CD8-positive, alpha-beta memory T cell (primary cell): ENCODE measurements at regions not wholly inside any gene's neighbourhood (a gene's known extent, or its start where the extent isn't known, plus 50 kb on each side); places are given as distances from the start of the nearest gene placed in this dataset.
"Not testable (repeated sequence)": the region's sequence is repeated elsewhere in the genome, so short reads cannot be mapped to it uniquely, and the experiment has no call there.

Experiments
- CTCF ChIA-PET: fragments of 350-600 bp; sonication (Branson Sonifier 250); formaldehyde crosslinking; loops from one replicate; lab custom pipeline; 2021; ENCODE audit warnings: antibody characterized with exemption; lab: Charles Lee
- POLR2A ChIA-PET: fragments of 350-600 bp; sonication (Branson Sonifier 250); formaldehyde crosslinking; loops from one replicate; lab custom pipeline; 2021; ENCODE audit warnings: antibody characterized with exemption; lab: Charles Lee
- DNase-seq, 5 donors: peaks; one replicate each; pipeline versions ENCODE4 v3.0.0 to v3.0.0-alpha.2; 2020 to 2022; ENCODE audit warnings: mixed read lengths in 1 of 5
- H3K27ac ChIP-seq: one replicate; pipeline ENCODE4 v1.7.0; 2013; ENCODE audit warnings: low read depth, mild to moderate bottlenecking, low read length, moderate library complexity
- H3K27me3 ChIP-seq: 2 replicates; pipeline ENCODE4 v1.7.0; 2013; ENCODE audit warnings: low read length, mild to moderate bottlenecking; ENCODE audit not compliant: insufficient read depth, poor library complexity, severe bottlenecking
- H3K36me3 ChIP-seq: 2 replicates; pipeline ENCODE4 v1.7.0; 2013; ENCODE audit warnings: mild to moderate bottlenecking, low read length, moderate library complexity; ENCODE audit not compliant: insufficient read depth
- H3K4me1 ChIP-seq: 2 replicates; pipeline ENCODE4 v1.7.0; 2013; ENCODE audit warnings: mild to moderate bottlenecking, low read length, moderate library complexity; ENCODE audit not compliant: insufficient read depth
- H3K4me3 ChIP-seq: 2 replicates; pipeline ENCODE4 v1.7.0; 2013; ENCODE audit warnings: mild to moderate bottlenecking, low read length
- H3K9me3 ChIP-seq: 2 replicates; pipeline ENCODE4 v1.7.0; 2013; ENCODE audit warnings: mild to moderate bottlenecking, low read length
- H3K27ac Mint-ChIP-seq, 8 donors: one replicate each; pipeline ENCODE4 v1.8.0; 2020 to 2021; ENCODE audit warnings: mixed read lengths in 8 of 8, mild to moderate bottlenecking in 6 of 8, inconsistent platforms in 3 of 8, moderate library complexity in 3 of 8
- H3K27me3 Mint-ChIP-seq, 2 donors: one replicate each; pipeline ENCODE4 v1.8.0; 2020 to 2021; ENCODE audit warnings: mixed read lengths in 2 of 2, mild to moderate bottlenecking in 1 of 2, moderate library complexity in 1 of 2
- H3K36me3 Mint-ChIP-seq, 3 donors: one replicate each; pipeline ENCODE4 v1.8.0; 2020 to 2021; ENCODE audit warnings: mixed read lengths in 3 of 3, inconsistent platforms in 1 of 3, mild to moderate bottlenecking in 1 of 3
- H3K4me1 Mint-ChIP-seq, 3 donors: one replicate each; pipeline ENCODE4 v1.8.0; 2020 to 2021; ENCODE audit warnings: mixed read lengths in 3 of 3, inconsistent platforms in 1 of 3, mild to moderate bottlenecking in 1 of 3
- H3K4me3 Mint-ChIP-seq, 7 donors: one replicate each; pipeline ENCODE4 v1.8.0; 2020 to 2021; ENCODE audit warnings: mixed read lengths in 7 of 7, mild to moderate bottlenecking in 6 of 7, moderate library complexity in 4 of 7, inconsistent platforms in 2 of 7
- H3K9me3 Mint-ChIP-seq, 5 donors: one replicate each; pipeline ENCODE4 v1.8.0; 2020 to 2022; ENCODE audit warnings: mixed read lengths in 5 of 5, mild to moderate bottlenecking in 3 of 5, moderate library complexity in 2 of 5, inconsistent platforms in 1 of 5

DNA sequence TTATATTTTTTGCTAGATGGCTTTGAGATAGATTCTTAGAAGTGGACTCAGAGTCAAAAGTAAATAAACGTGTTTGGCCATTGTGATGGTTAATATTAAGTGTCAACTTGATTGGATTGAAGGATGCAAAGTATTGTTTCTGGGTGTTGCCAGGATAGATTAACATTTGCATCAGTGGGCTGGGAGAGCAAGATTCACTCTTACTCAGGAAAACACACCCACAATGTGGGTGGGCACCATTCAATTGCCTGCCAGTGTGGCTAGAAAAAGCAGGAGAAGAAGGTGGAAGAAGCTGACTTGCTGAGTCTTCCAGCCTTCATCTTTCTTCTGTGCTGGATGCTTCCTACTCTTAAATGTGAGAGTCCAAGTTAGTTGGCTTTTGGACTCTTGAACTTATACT, 368.4 kb upstream of the TSPY2 start:
- H3K9me3 Mint-ChIP-seq, H3K27ac ChIP-seq, H3K4me1 Mint-ChIP-seq, H3K27me3 Mint-ChIP-seq, CTCF ChIA-PET, H3K4me3 ChIP-seq, H3K36me3 Mint-ChIP-seq, H3K36me3 ChIP-seq, H3K9me3 ChIP-seq, H3K27ac Mint-ChIP-seq, POLR2A ChIA-PET, H3K27me3 ChIP-seq, H3K4me1 ChIP-seq, H3K4me3 Mint-ChIP-seq, DNase-seq: not testable (repeated sequence)

DNA sequence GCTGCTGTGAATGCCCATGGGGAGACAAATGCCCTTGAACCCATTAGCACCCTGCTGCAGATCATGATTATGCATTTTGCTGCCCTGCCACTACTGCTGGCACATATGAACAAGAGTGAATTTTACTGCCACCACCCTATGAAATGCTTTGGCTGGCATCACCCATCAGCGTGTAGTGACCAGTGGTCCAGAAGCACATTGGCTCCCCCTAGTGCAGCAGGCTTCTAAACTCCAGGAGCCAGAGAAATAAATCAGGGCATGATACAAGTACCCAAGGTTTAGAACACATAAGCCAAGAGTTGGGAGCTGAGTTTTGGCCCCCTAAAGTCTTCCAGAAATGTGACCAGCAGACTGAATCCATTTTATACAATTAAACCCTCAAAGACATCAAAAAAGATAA, 355.4 kb upstream of the TSPY2 start:
- H3K4me1 ChIP-seq, H3K27ac Mint-ChIP-seq, H3K4me1 Mint-ChIP-seq, POLR2A ChIA-PET, H3K4me3 ChIP-seq, H3K36me3 Mint-ChIP-seq, H3K27me3 ChIP-seq, H3K9me3 ChIP-seq, CTCF ChIA-PET, DNase-seq, H3K4me3 Mint-ChIP-seq, H3K36me3 ChIP-seq, H3K27ac ChIP-seq, H3K9me3 Mint-ChIP-seq, H3K27me3 Mint-ChIP-seq: not testable (repeated sequence)

DNA sequence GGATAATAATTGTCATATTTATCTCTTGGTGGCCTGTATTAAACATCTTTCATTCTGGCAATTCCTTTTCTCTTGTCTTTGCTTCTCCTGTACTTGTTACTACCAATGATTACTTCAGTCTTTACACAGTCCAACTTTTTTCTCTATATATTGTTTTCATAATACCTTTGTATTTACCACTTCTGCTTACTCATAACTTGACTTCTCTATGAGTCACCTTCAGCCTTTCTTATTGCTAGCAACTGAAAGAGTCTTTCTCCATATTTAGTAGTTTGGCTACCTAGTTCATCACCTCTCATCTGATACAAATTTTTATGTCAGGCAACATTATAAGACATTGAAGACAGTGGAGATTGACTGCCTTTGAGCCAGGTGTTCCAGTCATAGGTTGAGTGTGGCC, 349.3 kb upstream of the TSPY2 start:
- H3K9me3 ChIP-seq, H3K36me3 Mint-ChIP-seq, H3K27ac Mint-ChIP-seq, H3K9me3 Mint-ChIP-seq, H3K4me1 ChIP-seq, H3K36me3 ChIP-seq, H3K4me3 Mint-ChIP-seq, H3K27me3 Mint-ChIP-seq, H3K27me3 ChIP-seq, POLR2A ChIA-PET, H3K27ac ChIP-seq, DNase-seq, H3K4me1 Mint-ChIP-seq, H3K4me3 ChIP-seq, CTCF ChIA-PET: not testable (repeated sequence)

DNA sequence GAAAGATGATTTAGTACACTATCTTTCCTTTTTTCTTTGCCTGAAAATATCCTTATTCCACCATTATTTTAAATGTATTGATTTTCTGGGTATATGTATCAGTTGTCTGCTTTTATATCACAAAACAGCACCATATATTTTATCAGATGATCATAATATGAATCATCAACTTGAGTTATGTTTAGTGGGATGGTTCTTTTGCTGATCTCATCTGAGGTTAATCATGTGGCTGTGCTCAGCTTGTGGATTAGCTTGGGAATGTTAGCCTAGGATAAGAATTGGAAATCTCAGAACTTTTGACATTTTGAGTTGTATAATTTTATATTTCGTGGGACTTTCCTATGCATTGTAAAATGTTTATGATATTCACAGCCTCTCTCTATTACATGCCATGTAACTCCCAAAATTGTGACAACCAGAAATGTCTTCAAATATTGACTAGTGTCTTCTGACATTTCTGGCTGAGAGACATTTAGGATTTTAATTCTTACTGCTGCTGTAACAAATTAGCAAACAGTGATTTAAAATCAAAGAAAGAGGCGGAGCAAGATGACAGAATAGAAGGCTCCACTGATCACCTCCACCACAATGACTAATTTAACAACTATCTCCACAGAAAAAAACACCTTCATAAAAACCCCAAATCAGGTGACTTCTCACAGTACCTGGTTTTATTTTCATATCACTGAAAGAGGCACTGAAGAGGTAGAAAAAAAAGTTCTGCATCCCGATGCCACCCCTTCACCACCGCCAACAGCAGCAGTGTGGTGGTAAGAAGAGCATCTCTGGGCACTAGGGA, 337.1 kb upstream of the TSPY2 start:
- H3K27ac ChIP-seq, H3K9me3 Mint-ChIP-seq, H3K36me3 ChIP-seq, H3K36me3 Mint-ChIP-seq, DNase-seq, H3K27me3 Mint-ChIP-seq, H3K4me3 ChIP-seq, H3K9me3 ChIP-seq, POLR2A ChIA-PET, CTCF ChIA-PET, H3K4me1 ChIP-seq, H3K4me1 Mint-ChIP-seq, H3K27ac Mint-ChIP-seq, H3K27me3 ChIP-seq, H3K4me3 Mint-ChIP-seq: not testable (repeated sequence)

DNA sequence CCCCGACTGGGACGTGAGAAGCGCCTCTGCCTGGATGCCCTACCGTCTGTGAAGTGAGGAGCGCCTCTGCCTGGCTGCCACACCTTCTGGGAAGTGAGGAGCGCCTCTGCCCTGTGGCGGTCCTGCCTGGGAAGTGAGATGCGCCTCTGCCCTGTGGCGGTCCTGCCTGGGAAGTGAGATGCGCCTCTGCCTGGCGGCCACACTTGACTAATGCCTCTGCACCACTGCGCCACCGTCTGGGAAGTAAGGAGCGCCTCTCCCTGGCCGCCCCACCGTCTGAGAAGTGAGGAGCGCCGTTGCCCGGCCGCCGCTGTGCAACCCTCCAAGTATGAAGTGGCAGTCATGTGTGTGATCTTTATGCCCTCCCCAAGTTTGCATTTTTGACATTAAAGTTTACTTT, 307.6 kb upstream of the TSPY2 start:
- H3K4me1 ChIP-seq, H3K4me3 Mint-ChIP-seq, H3K27me3 Mint-ChIP-seq, H3K4me3 ChIP-seq, H3K9me3 Mint-ChIP-seq, POLR2A ChIA-PET, H3K27ac ChIP-seq, H3K36me3 Mint-ChIP-seq, H3K9me3 ChIP-seq, H3K4me1 Mint-ChIP-seq, CTCF ChIA-PET, H3K27ac Mint-ChIP-seq, H3K27me3 ChIP-seq, H3K36me3 ChIP-seq: not testable (repeated sequence)
- peak in 1 of 5 donors; percentile 24 for DNase-seq

DNA sequence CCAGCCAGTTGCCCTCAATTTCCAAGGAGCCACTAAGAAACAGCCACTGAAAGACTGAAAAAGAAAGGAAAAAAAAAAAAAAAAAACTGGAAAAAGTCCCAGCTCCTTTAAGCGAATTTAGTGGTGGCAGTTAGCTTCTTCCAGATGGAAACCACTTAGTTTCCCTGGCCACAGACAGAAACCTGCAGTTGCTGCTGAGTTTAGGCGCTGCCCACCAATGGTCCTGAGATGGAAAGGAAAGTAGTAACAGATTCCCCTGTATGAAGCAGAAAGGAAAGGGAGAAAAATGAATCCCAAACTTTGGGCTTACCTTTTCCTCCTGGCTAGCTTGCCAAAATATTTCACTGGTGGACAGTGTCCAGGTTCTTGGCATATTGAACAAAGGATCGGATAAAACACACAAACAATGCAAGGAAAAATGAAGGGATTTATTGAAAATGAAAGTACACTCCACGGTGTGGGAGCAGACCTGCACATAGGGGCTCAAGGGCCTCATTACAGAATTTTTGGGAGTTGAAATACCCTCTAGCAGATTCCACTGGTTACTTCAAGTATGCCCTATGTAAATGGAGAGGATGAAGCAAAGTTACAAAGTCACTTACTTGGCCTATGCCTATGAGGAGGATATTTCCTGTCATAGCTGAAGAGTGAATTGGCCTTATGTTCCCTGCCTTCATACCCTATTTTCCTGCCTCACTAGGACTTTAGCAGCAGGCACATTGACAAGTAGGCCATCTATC, 299.5 kb upstream of the TSPY2 start:
- H3K9me3 ChIP-seq, DNase-seq, H3K4me3 ChIP-seq, POLR2A ChIA-PET, H3K27ac ChIP-seq, H3K36me3 ChIP-seq, H3K27me3 ChIP-seq, H3K4me1 ChIP-seq, H3K4me3 Mint-ChIP-seq, H3K27ac Mint-ChIP-seq, H3K9me3 Mint-ChIP-seq, CTCF ChIA-PET, H3K27me3 Mint-ChIP-seq, H3K36me3 Mint-ChIP-seq, H3K4me1 Mint-ChIP-seq: not testable (repeated sequence)

DNA sequence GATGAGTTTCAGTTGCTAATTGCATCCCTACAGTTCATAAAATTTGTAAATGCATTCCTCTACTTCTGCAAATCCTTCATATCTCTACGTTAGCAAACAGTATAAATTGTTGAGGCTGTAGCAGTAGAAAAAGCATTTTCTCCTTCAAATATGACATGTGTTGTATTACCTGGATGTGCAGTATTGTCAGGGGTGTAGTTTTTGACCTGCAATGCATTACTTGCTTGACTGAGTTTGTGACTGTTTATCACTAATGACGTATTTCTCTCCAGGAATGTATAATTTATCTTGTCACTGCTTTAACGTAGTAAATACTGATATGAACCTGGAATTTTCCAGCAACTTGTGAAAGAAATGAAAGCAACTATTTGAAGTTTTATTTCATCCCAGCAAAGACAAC, 279.0 kb upstream of the TSPY2 start:
- H3K27ac Mint-ChIP-seq, POLR2A ChIA-PET, H3K4me3 Mint-ChIP-seq, H3K27ac ChIP-seq, H3K36me3 ChIP-seq, H3K4me1 ChIP-seq, CTCF ChIA-PET, H3K4me3 ChIP-seq, H3K36me3 Mint-ChIP-seq, H3K27me3 ChIP-seq, H3K27me3 Mint-ChIP-seq, H3K9me3 Mint-ChIP-seq, DNase-seq, H3K4me1 Mint-ChIP-seq, H3K9me3 ChIP-seq: not testable (repeated sequence)

DNA sequence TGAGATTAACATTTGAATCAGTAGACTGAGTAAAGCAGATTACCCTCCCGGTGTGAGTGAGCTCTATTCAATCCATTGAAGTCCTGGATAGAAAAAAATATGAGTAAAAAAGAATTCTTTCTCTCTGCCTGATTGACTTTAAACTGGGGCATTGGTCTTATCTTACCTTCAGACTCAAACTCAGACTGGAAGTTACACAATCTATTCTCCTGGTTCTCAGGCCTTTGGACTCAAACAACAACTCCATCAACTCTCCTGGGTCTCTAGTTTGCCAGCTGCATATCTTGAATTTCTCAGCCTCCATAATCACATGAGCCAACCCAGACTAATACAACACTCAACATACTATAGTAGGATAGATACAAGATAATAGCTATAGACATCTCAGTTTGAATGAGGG, 255.4 kb upstream of the TSPY2 start:
- CTCF ChIA-PET, H3K27ac ChIP-seq, H3K27me3 Mint-ChIP-seq, H3K27me3 ChIP-seq, H3K27ac Mint-ChIP-seq, H3K4me3 ChIP-seq, H3K4me1 ChIP-seq, DNase-seq, H3K9me3 ChIP-seq, H3K4me1 Mint-ChIP-seq, H3K36me3 Mint-ChIP-seq, POLR2A ChIA-PET, H3K36me3 ChIP-seq, H3K9me3 Mint-ChIP-seq, H3K4me3 Mint-ChIP-seq: not testable (repeated sequence)
